HCT116 (cell line): ENCODE measurements at regions not wholly inside any gene's neighbourhood (a gene's known extent, or its start where the extent isn't known, plus 50 kb on each side); places are given as distances from the start of the nearest gene placed in this dataset.

Experiments
- ATAC-seq: fragments of 200-7000 bp; cut with Tn5 transposase; 2 replicates; pipeline ENCODE4 v1.9.1; 2020; ENCODE audit warnings: mild to moderate bottlenecking, moderate library complexity
- BruUV-seq: library from RNA; stranded (reverse); fragments of 400-500 nt; replicated peaks from 2 replicates; lab custom pipeline; 2021; lab: Mats Ljungman, UMichigan
- CTCF ChIA-PET: fragments of 300-600 bp; sonication (Branson Sonifier 250); formaldehyde crosslinking; loops from one replicate; lab custom pipeline; 2021; ENCODE audit warnings: antibody characterized with exemption; lab: Charles Lee
- POLR2A ChIA-PET: fragments of 300-600, 350-600 bp; sonication (Branson Sonifier 250); formaldehyde crosslinking; loops from one replicate; lab custom pipeline; 2021; ENCODE audit warnings: antibody characterized with exemption; lab: Charles Lee
- RAD21 ChIA-PET, 2 experiments: fragments of 300-600 bp; sonication (Branson Sonifier 250); formaldehyde crosslinking; loops; one replicate each; lab custom pipeline; 2023; ENCODE audit warnings: low total read pairs in 2 of 2; ENCODE audit not compliant: uncharacterized antibody in 2 of 2, unreplicated experiment in 2 of 2, low non-redundant PET in 1 of 2; lab: Charles Lee
- DNase-seq: peaks from one replicate; pipeline ENCODE4 v3.0.0-alpha.2; 2010; ENCODE audit warnings: low read depth, low spot score
- H2AFZ ChIP-seq: fragments of 200-600 bp; shearing (Covaris generic), sonication (generic); 2 replicates; pipeline ENCODE4 v1.6.1; 2017; ENCODE audit warnings: low read depth, mixed run types, mixed read lengths, antibody characterized with exemption, low read length; ENCODE audit not compliant: poor library complexity, severe bottlenecking
- H3K27ac ChIP-seq: 2 replicates; pipeline ENCODE4 v1.5.1; 2012; ENCODE audit warnings: low read depth, low read length
- H3K27me3 ChIP-seq: fragments of 200-600 bp; sonication (generic); 2 replicates; pipeline ENCODE4 v1.6.1; 2016; ENCODE audit warnings: mixed run types, low read length, mixed read lengths; ENCODE audit not compliant: insufficient read depth
- H3K36me3 ChIP-seq, 2 experiments: fragments of 200-500 bp in 1 of 2; fragments of 200-600 bp in 1 of 2; sonication (Bioruptor generic) in 1 of 2; sonication (generic) in 1 of 2; 2 replicates each; pipeline versions ENCODE4 v1.5.1 to v1.6.1; 2014 to 2016; ENCODE audit warnings: low read length in 2 of 2, inconsistent platforms in 1 of 2, mixed read lengths in 1 of 2, mixed run types in 1 of 2; ENCODE audit not compliant: insufficient read depth in 2 of 2, control insufficient read depth in 1 of 2
- H3K4me1 ChIP-seq, 2 experiments: fragments of 200-600 bp in 1 of 2; sonication (generic) in 1 of 2; 2 replicates each; pipeline versions ENCODE4 v1.5.1 to v1.6.1; 2012 to 2017; ENCODE audit warnings: low read length in 2 of 2, inconsistent platforms in 1 of 2, mild to moderate bottlenecking in 1 of 2, mixed read lengths in 1 of 2, mixed run types in 1 of 2, moderate library complexity in 1 of 2; ENCODE audit not compliant: insufficient read depth in 2 of 2, control insufficient read depth in 1 of 2
- H3K4me2 ChIP-seq: fragments of 200-600 bp; sonication (generic); 2 replicates; pipeline ENCODE4 v1.6.1; 2017; ENCODE audit warnings: mixed run types, low read length, mixed read lengths
- H3K4me3 ChIP-seq, 2 experiments: fragments of 200-600 bp in 1 of 2; sonication (generic) in 1 of 2; replicated peaks in 1 of 2; 2 replicates each; pipeline ENCODE4 v1.5.1; 2011 to 2016; ENCODE audit warnings: low read length in 2 of 2, control low read depth in 1 of 2, low read depth in 1 of 2, mild to moderate bottlenecking in 1 of 2, mixed read lengths in 1 of 2, mixed run types in 1 of 2
- H3K79me2 ChIP-seq: fragments of 200-600 bp; sonication (generic); 2 replicates; pipeline ENCODE4 v1.6.1; 2017; ENCODE audit warnings: mild to moderate bottlenecking, mixed run types, low read length, moderate library complexity, mixed read lengths; ENCODE audit not compliant: insufficient read depth
- H3K9ac ChIP-seq: fragments of 200-600 bp; sonication (generic); 2 replicates; pipeline ENCODE4 v1.6.1; 2016; ENCODE audit warnings: low read length, mixed read lengths
- H3K9me2 ChIP-seq: fragments of 200-600 bp; sonication (generic), shearing (Covaris generic); 2 replicates; pipeline ENCODE4 v1.6.1; 2017; ENCODE audit warnings: mixed run types, mild to moderate bottlenecking, moderate library complexity; ENCODE audit not compliant: insufficient read depth
- H3K9me3 ChIP-seq, 2 experiments: fragments of 200-500 bp in 1 of 2; fragments of 200-600 bp in 1 of 2; sonication (Bioruptor generic) in 1 of 2; sonication (generic) in 1 of 2; 2 replicates each; pipeline ENCODE4 v1.6.1; 2014 to 2017; ENCODE audit warnings: low read length in 2 of 2, mixed read lengths in 2 of 2, inconsistent platforms in 1 of 2, low read depth in 1 of 2, mild to moderate bottlenecking in 1 of 2, mixed run types in 1 of 2, moderate library complexity in 1 of 2; ENCODE audit not compliant: control insufficient read depth in 1 of 2, insufficient read depth in 1 of 2
- H4K20me1 ChIP-seq: fragments of 200-600 bp; sonication (generic), shearing (Covaris generic); 2 replicates; pipeline ENCODE4 v1.6.1; 2017; ENCODE audit warnings: mixed run types, mild to moderate bottlenecking, moderate library complexity; ENCODE audit not compliant: insufficient read depth
- ATF3 ChIP-seq: IDR thresholded peaks from 2 replicates; pipeline ENCODE4 v1.6.1; 2012
- CBX3 ChIP-seq: IDR thresholded peaks from 2 replicates; pipeline ENCODE4 v1.6.1; 2012; ENCODE audit warnings: low read depth
- CTCF ChIP-seq, 3 experiments: fragments of 200-600 bp in 1 of 3; sonication (generic) in 1 of 3; IDR thresholded peaks in 2 of 3; conservative IDR thresholded peaks in 1 of 3; 2 replicates each; pipeline ENCODE4 v1.5.1; 2012 to 2017; ENCODE audit warnings: low read depth in 2 of 3, low read length in 2 of 3, antibody characterized with exemption in 1 of 3, borderline replicate concordance in 1 of 3, control low read depth in 1 of 3, mild to moderate bottlenecking in 1 of 3, mixed read lengths in 1 of 3, mixed run types in 1 of 3, moderate library complexity in 1 of 3; ENCODE audit not compliant: insufficient read depth in 1 of 3
- EGR1 ChIP-seq: IDR thresholded peaks from 2 replicates; pipeline ENCODE4 v1.6.1; 2012; ENCODE audit warnings: low read depth
- JUND ChIP-seq: IDR thresholded peaks from 2 replicates; pipeline ENCODE4 v1.6.1; 2012
- POLR2A ChIP-seq: IDR thresholded peaks from 2 replicates; pipeline ENCODE4 v1.7.0; 2011; ENCODE audit warnings: borderline replicate concordance; ENCODE audit not compliant: insufficient read depth, insufficient read length; ENCODE audit errors: extremely low read depth
- POLR2AphosphoS5 ChIP-seq: IDR thresholded peaks from 2 replicates; pipeline ENCODE4 v1.6.1; 2011; ENCODE audit warnings: mild to moderate bottlenecking, low read depth, low read length, moderate library complexity
- REST ChIP-seq: IDR thresholded peaks from 2 replicates; pipeline ENCODE4 v1.6.1; 2012; ENCODE audit warnings: low read depth
- SRF ChIP-seq: IDR thresholded peaks from 2 replicates; pipeline ENCODE4 v1.6.1; 2012; ENCODE audit warnings: low read depth
- YY1 ChIP-seq: IDR thresholded peaks from 2 replicates; pipeline ENCODE4 v1.6.1; 2011; ENCODE audit warnings: low read length, low read depth, moderate library complexity, mild to moderate bottlenecking; ENCODE audit not compliant: insufficient replicate concordance; ENCODE audit errors: extremely low read depth
- ZBTB33 ChIP-seq: IDR thresholded peaks from 2 replicates; pipeline ENCODE4 v1.6.1; 2011; ENCODE audit warnings: mild to moderate bottlenecking, low read length, moderate library complexity; ENCODE audit not compliant: insufficient replicate concordance; ENCODE audit errors: extremely low read depth
- ZFX ChIP-seq: fragments of 450-650 bp; IDR thresholded peaks from 2 replicates; pipeline ENCODE4 v1.6.1; 2017
- ZNF274 ChIP-seq: fragments of 200-500 bp; sonication (Bioruptor generic); IDR thresholded peaks from 2 replicates; pipeline ENCODE4 v1.6.1; 2014; ENCODE audit warnings: mild to moderate bottlenecking, low read depth, low read length, inconsistent platforms
- intact Hi-C: fragments of 100-400 bp; cut with micrococcal nuclease; formaldehyde crosslinking; loops from 2 replicates; pipeline ENCODE4 v1.10.0; 2022

GRCh38 chrX:41029332-41029731 lies 55.9 kb upstream of the USP9X start (continued):
- TF ChIP-seq ZBTB33 (no peak), EGR1 (no peak), ZFX (no peak), SRF (no peak), POLR2A (no peak), POLR2AphosphoS5 (no peak), CTCF (IDR thresholded peaks at IDR 0.05 in 2 of 3, conservative IDR thresholded peaks at IDR 0.05 in 1 of 3; ENCODE audit: borderline replicate concordance in 1 of 3, insufficient read depth in 1 of 3, low read depth in 2 of 3, low read length in 2 of 3) (no peak)

- Histone ChIP-seq H3K9me2 (no peaks in the 10 kb centered on the region), H3K27me3 (no peaks in the 10 kb centered on the region), H3K27ac (no peak overlapping the region), H4K20me1 (no peaks in the 10 kb centered on the region), H2AFZ (no peak overlapping the region), H3K79me2 (no peaks in the 10 kb centered on the region), H3K4me3 (no peak overlapping the region), H3K9ac (no peak overlapping the region), H3K36me3 (no peaks in the 10 kb centered on the region), H3K9me3 (no peaks in the 10 kb centered on the region), H3K4me1 (no peaks in the 10 kb centered on the region), H3K4me2 (no peak overlapping the region)
- DNase-seq (no peak), ATAC-seq (no peak)
- intact Hi-C loops, result no loop called here
- BruUV-seq, result no TSS peak
- POLR2A ChIA-PET, result no interaction called here
- RAD21 ChIA-PET, result no interaction called here
- CTCF ChIA-PET, result no interaction called here
- no peak for TF ChIP-seq REST
- no peak for TF ChIP-seq YY1
- TF ChIP-seq CTCF (IDR thresholded peaks at IDR 0.05 in 2 of 3, conservative IDR thresholded peaks at IDR 0.05 in 1 of 3; ENCODE audit: borderline replicate concordance in 1 of 3, insufficient read depth in 1 of 3, low read depth in 2 of 3, low read length in 2 of 3), result no peak
- TF ChIP-seq POLR2AphosphoS5, result no peak
- TF ChIP-seq SRF, result no peak
- no peak for TF ChIP-seq ZNF274
- no peak for TF ChIP-seq CBX3
- TF ChIP-seq JUND, result no peak
- no peak for TF ChIP-seq EGR1
- no peak for TF ChIP-seq ATF3
Observed at GRCh38 chrX:41031256-41031967, 53.8 kb upstream of the USP9X start.
